ENCODE measurements at regions not wholly inside any gene's neighbourhood (a gene's known extent, or its start where the extent isn't known, plus 50 kb on each side); places are given as distances from the start of the nearest gene placed in this dataset.

GRCh38 chr6:140478631-140479030 lies 1104.2 kb upstream of the CITED2 start:
- DNase-seq (ENCODE audit: low read depth, low spot score): no peak
- H3K9me3 Mint-ChIP-seq: peaks cover 3% of the 10 kb centered on the region
- no peak overlapping the region for H3K4me3 Mint-ChIP-seq
- H3K4me1 Mint-ChIP-seq: no peaks in the 10 kb centered on the region
- H3K36me3 Mint-ChIP-seq (ENCODE audit: low read depth): no peaks in the 10 kb centered on the region
- no peaks in the 10 kb centered on the region for H3K27me3 Mint-ChIP-seq (ENCODE audit: low read depth)
- no peak overlapping the region for H3K27ac Mint-ChIP-seq (ENCODE audit: unreplicated experiment)
- no peak for TF ChIP-seq CTCF (conservative IDR thresholded peaks at IDR 0.05)

- DNase-seq (ENCODE audit: low read depth, low spot score): no peak
- no peak for TF ChIP-seq CTCF (conservative IDR thresholded peaks at IDR 0.05)
- H3K27me3 Mint-ChIP-seq (ENCODE audit: low read depth): no peaks in the 10 kb centered on the region
- no peak overlapping the region for H3K4me3 Mint-ChIP-seq
- peaks cover 3% of the 10 kb centered on the region for H3K9me3 Mint-ChIP-seq
- H3K36me3 Mint-ChIP-seq (ENCODE audit: low read depth): no peaks in the 10 kb centered on the region
- H3K27ac Mint-ChIP-seq (ENCODE audit: unreplicated experiment): no peak overlapping the region
- no peaks in the 10 kb centered on the region for H3K4me1 Mint-ChIP-seq
These were observed 1100.6 kb upstream of the CITED2 start for GRCh38 chr6:140475086-140475485.

DNA sequence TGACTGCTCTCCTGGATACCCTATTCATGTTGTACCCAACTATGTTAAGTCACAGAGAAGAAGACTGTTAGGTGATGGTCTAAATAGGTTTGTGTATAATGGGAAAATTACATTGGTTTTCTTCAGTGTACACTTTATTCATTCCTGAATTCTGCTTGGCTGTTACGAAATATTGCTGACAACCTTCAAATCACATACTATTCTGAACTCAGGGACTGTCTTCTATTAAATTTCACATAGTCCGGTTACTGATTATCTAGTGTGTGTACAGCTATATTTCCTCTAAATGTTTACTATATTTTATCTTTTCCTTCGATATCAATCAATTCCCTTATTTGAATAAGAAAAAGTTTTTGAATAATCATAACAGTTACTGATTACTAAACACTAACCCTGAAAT lies 1090.3 kb upstream of the CITED2 start:
- H3K4me3 Mint-ChIP-seq: no peak overlapping the region
- no peak for TF ChIP-seq CTCF (conservative IDR thresholded peaks at IDR 0.05)
- peaks cover 25% of the 10 kb centered on the region for H3K9me3 Mint-ChIP-seq
- H3K27ac Mint-ChIP-seq (ENCODE audit: unreplicated experiment): no peak overlapping the region
- peaks cover 9% of the 10 kb centered on the region for H3K4me1 Mint-ChIP-seq
- DNase-seq (ENCODE audit: low read depth, low spot score): no peak
- H3K36me3 Mint-ChIP-seq (ENCODE audit: low read depth): peaks cover 4% of the 10 kb centered on the region
- no peaks in the 10 kb centered on the region for H3K27me3 Mint-ChIP-seq (ENCODE audit: low read depth)

DNA sequence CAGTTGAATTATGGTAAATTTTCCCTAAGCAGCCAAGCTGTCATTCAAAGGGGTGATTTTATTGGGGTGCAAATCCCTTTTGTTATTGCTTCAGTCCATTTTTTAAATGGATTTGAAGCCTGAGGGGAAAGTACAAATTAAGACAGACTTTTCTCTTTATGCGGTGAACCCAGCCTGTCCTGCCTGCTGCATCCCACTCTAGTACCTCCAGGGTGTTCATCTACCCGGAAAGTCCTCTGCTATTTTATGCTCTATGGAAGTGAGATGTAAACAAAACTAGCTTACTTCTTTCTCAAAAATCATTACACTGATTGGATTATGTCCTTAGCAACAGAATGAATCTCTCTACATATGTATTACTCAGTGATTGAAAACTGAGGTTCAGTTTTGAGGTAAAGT lies 1088.9 kb upstream of the CITED2 start:
- TF ChIP-seq CTCF (conservative IDR thresholded peaks at IDR 0.05): no peak
- H3K4me3 Mint-ChIP-seq: no peak overlapping the region
- H3K27me3 Mint-ChIP-seq (ENCODE audit: low read depth): no peaks in the 10 kb centered on the region
- H3K9me3 Mint-ChIP-seq: peaks cover 28% of the 10 kb centered on the region
- peaks cover 4% of the 10 kb centered on the region for H3K36me3 Mint-ChIP-seq (ENCODE audit: low read depth)
- no peak for DNase-seq (ENCODE audit: low read depth, low spot score)
- peaks cover 16% of the 10 kb centered on the region for H3K4me1 Mint-ChIP-seq
- H3K27ac Mint-ChIP-seq (ENCODE audit: unreplicated experiment): no peak overlapping the region

GRCh38 chr6:140462453-140463311 lies 1088.2 kb upstream of the CITED2 start:
- Mint-ChIP-seq H3K27ac (ENCODE audit: unreplicated experiment) (peak overlapping the region; percentile 48), H3K9me3 (peaks cover 29% of the 10 kb centered on the region), H3K27me3 (ENCODE audit: low read depth) (no peaks in the 10 kb centered on the region), H3K4me1 (peaks cover 16% of the 10 kb centered on the region), H3K4me3 (no peak overlapping the region), H3K36me3 (ENCODE audit: low read depth) (peaks cover 4% of the 10 kb centered on the region)
- no peak for DNase-seq (ENCODE audit: low read depth, low spot score)
- TF ChIP-seq CTCF (conservative IDR thresholded peaks at IDR 0.05): no peak

Measured in neural crest cell (in vitro differentiated cells).